GM12891 (cell line): ENCODE measurements at regions not wholly inside any gene's neighbourhood (a gene's known extent, or its start where the extent isn't known, plus 50 kb on each side); places are given as distances from the start of the nearest gene placed in this dataset.

Source experiments
- PAX5 ChIP-seq: IDR thresholded peaks from 2 replicates; pipeline ENCODE4 v1.6.1; 2011; ENCODE audit warnings: low read length, moderate library complexity, mild to moderate bottlenecking; ENCODE audit not compliant: insufficient read depth, severe bottlenecking
- POLR2A ChIP-seq: IDR thresholded peaks from 2 replicates; pipeline ENCODE4 v1.6.1; 2011; ENCODE audit warnings: low read depth, low read length, control low read depth
- POLR2AphosphoS5 ChIP-seq: IDR thresholded peaks from 2 replicates; pipeline ENCODE4 v1.6.1; 2011; ENCODE audit warnings: low read depth, low read length, control low read depth
- POU2F2 ChIP-seq: IDR thresholded peaks from 2 replicates; pipeline ENCODE4 v1.6.1; 2011; ENCODE audit warnings: low read depth, mild to moderate bottlenecking, control low read depth, low read length, moderate library complexity
- SPI1 ChIP-seq: IDR thresholded peaks from 2 replicates; pipeline ENCODE4 v1.6.1; 2011; ENCODE audit warnings: low read depth, low read length, control low read depth
- TAF1 ChIP-seq: IDR thresholded peaks from 2 replicates; pipeline ENCODE4 v1.6.1; 2011; ENCODE audit warnings: low read depth, low read length, control low read depth

GRCh38 chr10:25811052-25811685, 122.9 kb upstream of the MYO3A start:
- TF ChIP-seq PAX5 (no peak), POLR2AphosphoS5 (no peak), SPI1 (no peak), POLR2A (no peak), TAF1 (no peak), POU2F2 (no peak)
